ENCODE measurements at regions not wholly inside any gene's neighbourhood (a gene's known extent, or its start where the extent isn't known, plus 50 kb on each side); places are given as distances from the start of the nearest gene placed in this dataset.

DNA sequence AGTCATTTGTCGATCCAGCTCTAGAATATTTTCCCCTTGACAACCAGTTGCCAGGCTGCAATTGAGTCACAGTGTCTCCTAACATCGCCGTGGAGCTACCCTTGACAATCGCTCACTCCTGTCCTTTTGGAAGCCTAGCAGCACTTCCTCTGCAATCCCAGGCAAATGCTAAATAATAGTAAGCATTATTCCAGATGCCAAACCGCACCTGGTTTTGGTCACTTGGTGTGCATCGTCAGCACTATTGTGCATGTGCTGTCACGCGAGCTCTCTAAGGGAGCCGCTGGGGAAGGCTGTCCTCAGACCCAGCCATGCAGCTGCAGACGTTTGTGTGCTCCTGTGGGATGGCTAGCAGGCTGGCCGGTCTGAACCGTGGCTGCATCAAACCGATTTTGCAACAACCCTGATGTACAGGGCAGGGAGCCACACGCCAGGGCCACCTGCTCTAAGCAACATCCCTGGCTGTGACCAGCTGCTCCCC is 549.5 kb upstream of the ID2 start:
- Histone ChIP-seq H3K4me1 (ENCODE audit: control insufficient read depth in 3 of 3, insufficient read depth in 3 of 3, low read length in 3 of 3) (peaks cover 9 to 13% (median 10%) of the 10 kb centered on the region in 3 donors), H3K9ac (ENCODE audit: low read depth in 1 of 3, low read length in 3 of 3) (no peak overlapping the region), H3K4me3 (ENCODE audit: low read length in 3 of 3) (peak overlapping the region in 1 of 3 donors; percentile 2), H3K9me3 (ENCODE audit: control insufficient read depth in 3 of 3, low read length in 3 of 3) (no peaks in the 10 kb centered on the region), H3K36me3 (ENCODE audit: control insufficient read depth in 3 of 3, insufficient read depth in 3 of 3, low read length in 3 of 3) (no peaks in the 10 kb centered on the region), H3K27me3 (ENCODE audit: control insufficient read depth in 3 of 3, insufficient read depth in 3 of 3, low read length in 3 of 3) (peaks cover 3 to 5% (median 4%) of the 10 kb centered on the region in 3 donors), H3K27ac (ENCODE audit: low read depth, low read length) (no peak overlapping the region)

DNA sequence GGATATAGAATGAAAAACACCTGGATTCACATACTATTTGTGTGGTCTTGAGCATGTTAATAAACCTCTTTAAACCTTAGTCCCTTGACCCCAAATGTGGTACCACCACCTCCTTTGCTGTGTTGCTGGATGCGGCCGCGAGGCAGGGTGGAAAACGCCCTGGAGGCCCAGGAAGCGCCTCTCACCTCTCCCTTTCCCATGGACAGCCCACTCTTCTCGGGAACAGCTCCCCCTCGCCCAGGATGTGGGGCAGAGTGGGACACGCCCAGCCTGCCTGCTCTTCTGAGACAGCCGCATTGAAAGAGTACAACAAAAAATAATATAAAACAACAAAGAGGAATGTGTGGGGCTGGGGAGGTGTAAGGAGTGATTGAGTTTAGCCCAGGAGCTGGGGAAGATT is 549.0 kb upstream of the ID2 start:
- Histone ChIP-seq H3K4me3 (ENCODE audit: low read length in 3 of 3) (no peak overlapping the region), H3K36me3 (ENCODE audit: control insufficient read depth in 3 of 3, insufficient read depth in 3 of 3, low read length in 3 of 3) (no peaks in the 10 kb centered on the region), H3K9me3 (ENCODE audit: control insufficient read depth in 3 of 3, low read length in 3 of 3) (no peaks in the 10 kb centered on the region), H3K9ac (ENCODE audit: low read depth in 1 of 3, low read length in 3 of 3) (no peak overlapping the region), H3K4me1 (ENCODE audit: control insufficient read depth in 3 of 3, insufficient read depth in 3 of 3, low read length in 3 of 3) (peaks cover 9 to 13% (median 10%) of the 10 kb centered on the region in 3 donors), H3K27ac (ENCODE audit: low read depth, low read length) (no peak overlapping the region), H3K27me3 (ENCODE audit: control insufficient read depth in 3 of 3, insufficient read depth in 3 of 3, low read length in 3 of 3) (peaks cover 3 to 5% (median 4%) of the 10 kb centered on the region in 3 donors)

DNA sequence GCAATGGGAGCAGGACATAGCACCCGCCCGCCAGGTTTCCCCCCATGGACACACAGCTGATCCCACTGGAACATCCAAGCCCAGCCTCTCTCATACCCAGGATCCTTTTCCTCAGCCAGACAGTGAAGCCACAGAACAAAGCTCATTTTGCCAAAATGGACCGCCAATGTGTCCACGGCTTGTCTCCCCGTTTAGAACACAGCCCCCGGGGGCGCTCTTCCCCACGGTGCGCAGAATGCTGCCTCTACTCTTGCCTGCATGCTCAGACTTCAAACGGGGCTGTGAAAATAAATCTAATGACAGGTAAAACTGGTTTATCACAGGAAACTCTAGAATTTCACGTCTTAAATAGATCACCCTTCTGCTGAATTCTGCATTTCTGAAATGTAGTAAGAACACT is 548.5 kb upstream of the ID2 start:
- H3K36me3 ChIP-seq (ENCODE audit: control insufficient read depth in 3 of 3, insufficient read depth in 3 of 3, low read length in 3 of 3) = no peaks in the 10 kb centered on the region
- H3K9ac ChIP-seq (ENCODE audit: low read depth in 1 of 3, low read length in 3 of 3) = no peak overlapping the region
- no peaks in the 10 kb centered on the region for H3K9me3 ChIP-seq (ENCODE audit: control insufficient read depth in 3 of 3, low read length in 3 of 3)
- H3K4me1 ChIP-seq (ENCODE audit: control insufficient read depth in 3 of 3, insufficient read depth in 3 of 3, low read length in 3 of 3) = peaks cover 9 to 13% (median 10%) of the 10 kb centered on the region in 3 donors
- H3K27ac ChIP-seq (ENCODE audit: low read depth, low read length) = no peak overlapping the region
- peaks cover 3 to 5% (median 4%) of the 10 kb centered on the region in 3 donors for H3K27me3 ChIP-seq (ENCODE audit: control insufficient read depth in 3 of 3, insufficient read depth in 3 of 3, low read length in 3 of 3)
- H3K4me3 ChIP-seq (ENCODE audit: low read length in 3 of 3) = no peak overlapping the region

DNA sequence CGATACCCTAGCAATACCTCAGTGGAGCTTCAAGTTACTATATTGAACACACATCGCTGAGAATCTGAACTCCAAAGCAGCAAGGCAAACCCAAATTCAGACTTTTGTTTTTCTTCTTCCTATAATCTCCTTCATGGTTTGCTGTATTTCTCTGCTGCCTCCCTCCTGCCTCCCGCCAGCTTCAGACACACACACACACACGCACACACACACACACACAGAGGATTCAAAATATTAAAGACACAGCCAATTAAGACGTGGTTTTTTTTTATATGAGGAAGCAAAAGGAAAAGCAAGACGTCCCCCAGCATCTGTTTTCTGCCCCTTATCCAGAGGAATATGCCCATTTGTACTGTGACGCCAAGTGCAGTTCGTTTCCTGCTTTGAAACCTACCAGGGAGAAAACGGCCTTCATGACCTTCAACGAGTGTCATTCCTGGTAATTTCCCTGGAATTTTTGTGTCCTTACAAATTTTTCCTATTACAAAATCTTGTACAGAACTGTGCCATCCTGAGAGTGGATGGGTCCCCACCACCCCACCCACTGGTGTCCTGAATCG is 547.9 kb upstream of the ID2 start:
- Histone ChIP-seq H3K27me3 (ENCODE audit: control insufficient read depth in 3 of 3, insufficient read depth in 3 of 3, low read length in 3 of 3) (peaks cover 3 to 5% (median 4%) of the 10 kb centered on the region in 3 donors), H3K9ac (ENCODE audit: low read depth in 1 of 3, low read length in 3 of 3) (no peak overlapping the region), H3K4me1 (ENCODE audit: control insufficient read depth in 3 of 3, insufficient read depth in 3 of 3, low read length in 3 of 3) (peaks cover 9 to 13% (median 10%) of the 10 kb centered on the region in 3 donors), H3K9me3 (ENCODE audit: control insufficient read depth in 3 of 3, low read length in 3 of 3) (no peaks in the 10 kb centered on the region), H3K27ac (ENCODE audit: low read depth, low read length) (no peak overlapping the region), H3K4me3 (ENCODE audit: low read length in 3 of 3) (no peak overlapping the region), H3K36me3 (ENCODE audit: control insufficient read depth in 3 of 3, insufficient read depth in 3 of 3, low read length in 3 of 3) (no peaks in the 10 kb centered on the region)

DNA sequence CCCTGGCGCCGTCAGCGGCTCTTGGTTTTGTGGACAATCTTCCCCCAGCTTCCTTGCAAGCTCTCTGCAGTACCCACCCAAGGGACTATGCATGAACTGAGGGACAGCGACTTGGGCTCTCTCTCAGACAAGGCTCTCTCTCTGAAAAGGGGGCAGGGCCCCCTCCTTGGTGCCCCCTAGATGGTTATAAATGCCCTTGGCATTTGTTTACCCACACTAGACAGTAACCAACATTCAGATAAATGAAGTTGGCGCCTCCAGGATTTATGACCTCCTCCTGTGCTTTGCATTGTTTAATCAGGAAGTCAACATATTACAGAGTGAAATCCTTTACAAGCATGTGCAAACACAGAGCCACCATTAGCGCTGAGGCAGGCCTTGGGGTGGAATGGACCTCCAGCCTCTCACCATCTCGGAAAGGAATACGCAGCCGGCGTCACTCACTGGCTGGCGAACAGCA is 547.4 kb upstream of the ID2 start:
- Histone ChIP-seq H3K9me3 (ENCODE audit: control insufficient read depth in 3 of 3, low read length in 3 of 3) (no peaks in the 10 kb centered on the region), H3K27me3 (ENCODE audit: control insufficient read depth in 3 of 3, insufficient read depth in 3 of 3, low read length in 3 of 3) (peaks cover 3 to 5% (median 4%) of the 10 kb centered on the region in 3 donors), H3K36me3 (ENCODE audit: control insufficient read depth in 3 of 3, insufficient read depth in 3 of 3, low read length in 3 of 3) (no peaks in the 10 kb centered on the region), H3K9ac (ENCODE audit: low read depth in 1 of 3, low read length in 3 of 3) (no peak overlapping the region), H3K4me3 (ENCODE audit: low read length in 3 of 3) (no peak overlapping the region), H3K27ac (ENCODE audit: low read depth, low read length) (no peak overlapping the region), H3K4me1 (ENCODE audit: control insufficient read depth in 3 of 3, insufficient read depth in 3 of 3, low read length in 3 of 3) (peaks cover 9 to 13% (median 10%) of the 10 kb centered on the region in 3 donors)

DNA sequence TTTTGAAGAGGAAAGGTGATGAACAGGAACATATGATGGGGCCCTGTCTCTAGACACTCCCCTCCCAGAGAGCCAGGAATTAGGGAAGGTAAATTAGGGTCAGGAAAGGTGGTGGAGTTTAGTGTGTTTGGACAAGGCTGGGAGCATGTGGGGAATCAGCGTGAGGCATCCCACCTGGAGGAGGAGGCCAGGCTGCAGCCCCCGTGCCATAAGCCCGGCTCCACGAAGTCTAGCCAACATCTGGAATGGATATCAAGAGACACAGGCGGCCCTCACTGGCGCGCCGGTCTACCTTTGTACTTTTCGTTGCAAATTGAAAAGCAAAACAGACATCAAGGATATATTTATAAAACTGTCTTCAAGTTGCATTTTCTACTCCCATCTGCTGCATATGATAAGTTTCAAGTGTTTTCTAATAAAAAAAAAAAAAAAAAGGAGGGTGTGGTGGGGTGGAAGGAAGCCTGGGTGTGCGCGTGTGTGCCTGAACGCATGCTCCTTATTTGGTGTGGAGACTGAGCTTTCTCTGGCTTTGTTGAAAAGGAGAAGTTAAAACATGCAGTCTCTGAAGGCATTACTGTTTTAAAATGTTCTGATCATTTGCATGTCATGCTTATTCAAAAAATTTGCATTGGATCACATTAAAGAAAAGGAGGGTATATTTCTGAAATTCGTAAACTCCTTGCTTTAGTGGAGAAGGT is 546.7 kb upstream of the ID2 start:
- Histone ChIP-seq H3K36me3 (ENCODE audit: control insufficient read depth in 3 of 3, insufficient read depth in 3 of 3, low read length in 3 of 3) (no peaks in the 10 kb centered on the region), H3K27me3 (ENCODE audit: control insufficient read depth in 3 of 3, insufficient read depth in 3 of 3, low read length in 3 of 3) (peaks cover 3 to 5% (median 4%) of the 10 kb centered on the region in 3 donors), H3K9me3 (ENCODE audit: control insufficient read depth in 3 of 3, low read length in 3 of 3) (no peaks in the 10 kb centered on the region), H3K4me1 (ENCODE audit: control insufficient read depth in 3 of 3, insufficient read depth in 3 of 3, low read length in 3 of 3) (peaks cover 9 to 13% (median 10%) of the 10 kb centered on the region in 3 donors), H3K4me3 (ENCODE audit: low read length in 3 of 3) (no peak overlapping the region), H3K9ac (ENCODE audit: low read depth in 1 of 3, low read length in 3 of 3) (no peak overlapping the region), H3K27ac (ENCODE audit: low read depth, low read length) (no peak overlapping the region)

DNA sequence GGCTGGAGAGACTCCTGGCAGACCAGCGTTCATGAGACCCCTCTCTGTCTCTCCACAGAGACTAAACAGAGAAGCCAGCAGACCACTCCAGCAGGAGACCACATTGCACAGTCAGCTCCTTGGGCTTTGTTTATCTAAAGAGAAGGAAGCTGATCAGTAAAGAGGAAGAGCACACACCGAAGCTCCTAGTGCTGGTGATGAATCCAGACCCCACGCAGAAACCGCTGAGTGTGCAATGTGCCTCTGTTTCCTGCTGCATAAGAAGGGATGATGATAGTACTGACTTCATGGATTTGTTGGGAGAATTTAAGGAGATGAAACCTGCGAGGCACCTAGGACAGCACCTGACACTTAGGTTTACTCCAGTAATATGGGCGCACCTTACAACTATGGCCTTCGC is 544.1 kb upstream of the ID2 start:
- Histone ChIP-seq H3K27me3 (ENCODE audit: control insufficient read depth in 3 of 3, insufficient read depth in 3 of 3, low read length in 3 of 3) (peaks cover 0 to 4% (median 0%) of the 10 kb centered on the region in 3 donors), H3K9me3 (ENCODE audit: control insufficient read depth in 3 of 3, low read length in 3 of 3) (no peaks in the 10 kb centered on the region), H3K9ac (ENCODE audit: low read depth in 1 of 3, low read length in 3 of 3) (no peak overlapping the region), H3K4me1 (ENCODE audit: control insufficient read depth in 3 of 3, insufficient read depth in 3 of 3, low read length in 3 of 3) (peaks cover 2 to 7% (median 3%) of the 10 kb centered on the region in 3 donors), H3K36me3 (ENCODE audit: control insufficient read depth in 3 of 3, insufficient read depth in 3 of 3, low read length in 3 of 3) (no peaks in the 10 kb centered on the region), H3K4me3 (ENCODE audit: low read length in 3 of 3) (no peak overlapping the region), H3K27ac (ENCODE audit: low read depth, low read length) (no peak overlapping the region)

DNA sequence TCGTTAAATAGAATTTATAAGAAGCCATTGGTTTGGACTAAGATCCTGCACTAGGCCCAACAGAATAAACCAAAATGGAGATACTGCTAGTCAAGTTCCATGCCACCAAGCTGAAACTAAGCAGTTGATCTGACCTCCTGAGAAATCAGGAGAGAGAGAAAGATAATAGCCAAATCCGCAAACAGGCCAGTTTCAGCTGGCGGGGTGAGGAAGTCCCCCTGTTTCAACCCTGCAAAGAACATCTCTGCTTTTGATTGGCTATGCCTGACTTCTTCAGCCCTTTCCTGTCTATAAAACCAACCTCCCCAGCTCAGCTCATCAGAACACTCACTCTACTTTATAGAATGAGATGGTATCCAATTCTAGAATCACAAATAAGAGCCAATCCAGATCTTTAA is 543.3 kb upstream of the ID2 start:
- H3K4me3 ChIP-seq (ENCODE audit: low read length in 3 of 3) = no peak overlapping the region
- no peak overlapping the region for H3K9ac ChIP-seq (ENCODE audit: low read depth in 1 of 3, low read length in 3 of 3)
- H3K36me3 ChIP-seq (ENCODE audit: control insufficient read depth in 3 of 3, insufficient read depth in 3 of 3, low read length in 3 of 3) = no peaks in the 10 kb centered on the region
- peaks cover 0 to under 1% (median 0%) of the 10 kb centered on the region in 3 donors for H3K27me3 ChIP-seq (ENCODE audit: control insufficient read depth in 3 of 3, insufficient read depth in 3 of 3, low read length in 3 of 3)
- no peaks in the 10 kb centered on the region for H3K9me3 ChIP-seq (ENCODE audit: control insufficient read depth in 3 of 3, low read length in 3 of 3)
- H3K27ac ChIP-seq (ENCODE audit: low read depth, low read length) = peak overlapping the region; percentile 54
- no peaks in the 10 kb centered on the region for H3K4me1 ChIP-seq (ENCODE audit: control insufficient read depth in 3 of 3, insufficient read depth in 3 of 3, low read length in 3 of 3)

DNA sequence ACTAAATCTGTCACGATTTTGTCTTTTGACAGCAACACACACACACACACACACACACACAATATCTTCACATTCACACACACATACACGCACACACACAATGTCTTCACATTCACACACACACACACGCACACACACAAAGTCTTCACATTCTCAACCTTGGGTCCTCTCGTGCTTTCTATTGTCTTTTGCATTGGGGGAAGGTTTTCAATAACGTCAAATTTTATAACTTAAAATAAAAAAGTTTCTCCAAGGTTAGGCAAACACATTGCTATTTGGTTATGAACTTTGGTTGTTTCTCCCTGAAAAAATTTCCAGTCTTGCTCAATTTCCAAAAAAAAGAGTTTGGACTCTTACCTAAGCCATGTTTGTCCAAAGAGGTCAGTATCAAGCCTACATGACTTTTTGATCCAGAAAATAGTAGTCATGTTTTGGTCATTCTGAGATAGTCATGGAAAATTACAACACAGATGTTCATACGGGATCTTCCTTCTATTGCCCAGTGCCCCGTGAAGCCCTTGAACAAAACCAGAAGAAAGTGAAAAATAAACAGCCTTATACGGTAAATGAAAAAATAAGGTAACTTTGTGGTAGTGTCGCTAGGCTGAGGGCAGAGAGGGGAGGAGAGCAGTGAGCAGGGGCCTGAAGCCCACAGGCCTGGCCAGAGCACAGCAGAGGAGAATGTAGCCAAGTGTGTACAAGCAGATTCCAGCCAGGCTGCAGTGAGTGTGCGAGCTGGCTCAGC is 542.8 kb upstream of the ID2 start:
- Histone ChIP-seq H3K27ac (ENCODE audit: low read depth, low read length) (peak overlapping the region; percentile 64), H3K4me1 (ENCODE audit: control insufficient read depth in 3 of 3, insufficient read depth in 3 of 3, low read length in 3 of 3) (no peaks in the 10 kb centered on the region), H3K4me3 (ENCODE audit: low read length in 3 of 3) (no peak overlapping the region), H3K9me3 (ENCODE audit: control insufficient read depth in 3 of 3, low read length in 3 of 3) (no peaks in the 10 kb centered on the region), H3K9ac (ENCODE audit: low read depth in 1 of 3, low read length in 3 of 3) (no peak overlapping the region), H3K36me3 (ENCODE audit: control insufficient read depth in 3 of 3, insufficient read depth in 3 of 3, low read length in 3 of 3) (no peaks in the 10 kb centered on the region), H3K27me3 (ENCODE audit: control insufficient read depth in 3 of 3, insufficient read depth in 3 of 3, low read length in 3 of 3) (no peaks in the 10 kb centered on the region)
